CD8-positive, alpha-beta memory T cell (primary cell): ENCODE measurements at regions not wholly inside any gene's neighbourhood (a gene's known extent, or its start where the extent isn't known, plus 50 kb on each side); places are given as distances from the start of the nearest gene placed in this dataset.
"Not testable (repeated sequence)": the region's sequence is repeated elsewhere in the genome, so short reads cannot be mapped to it uniquely, and the experiment has no call there.

Experiments used
- CTCF ChIA-PET: fragments of 350-600 bp; sonication (Branson Sonifier 250); formaldehyde crosslinking; loops from one replicate; lab custom pipeline; 2021; ENCODE audit warnings: antibody characterized with exemption; lab: Charles Lee
- POLR2A ChIA-PET: fragments of 350-600 bp; sonication (Branson Sonifier 250); formaldehyde crosslinking; loops from one replicate; lab custom pipeline; 2021; ENCODE audit warnings: antibody characterized with exemption; lab: Charles Lee
- DNase-seq, 5 donors: peaks; one replicate each; pipeline versions ENCODE4 v3.0.0 to v3.0.0-alpha.2; 2020 to 2022; ENCODE audit warnings: mixed read lengths in 1 of 5
- H3K27ac ChIP-seq: one replicate; pipeline ENCODE4 v1.7.0; 2013; ENCODE audit warnings: low read depth, mild to moderate bottlenecking, low read length, moderate library complexity
- H3K27me3 ChIP-seq: 2 replicates; pipeline ENCODE4 v1.7.0; 2013; ENCODE audit warnings: low read length, mild to moderate bottlenecking; ENCODE audit not compliant: insufficient read depth, poor library complexity, severe bottlenecking
- H3K36me3 ChIP-seq: 2 replicates; pipeline ENCODE4 v1.7.0; 2013; ENCODE audit warnings: mild to moderate bottlenecking, low read length, moderate library complexity; ENCODE audit not compliant: insufficient read depth
- H3K4me1 ChIP-seq: 2 replicates; pipeline ENCODE4 v1.7.0; 2013; ENCODE audit warnings: mild to moderate bottlenecking, low read length, moderate library complexity; ENCODE audit not compliant: insufficient read depth
- H3K4me3 ChIP-seq: 2 replicates; pipeline ENCODE4 v1.7.0; 2013; ENCODE audit warnings: mild to moderate bottlenecking, low read length
- H3K9me3 ChIP-seq: 2 replicates; pipeline ENCODE4 v1.7.0; 2013; ENCODE audit warnings: mild to moderate bottlenecking, low read length
- H3K27ac Mint-ChIP-seq, 8 donors: one replicate each; pipeline ENCODE4 v1.8.0; 2020 to 2021; ENCODE audit warnings: mixed read lengths in 8 of 8, mild to moderate bottlenecking in 6 of 8, inconsistent platforms in 3 of 8, moderate library complexity in 3 of 8
- H3K27me3 Mint-ChIP-seq, 2 donors: one replicate each; pipeline ENCODE4 v1.8.0; 2020 to 2021; ENCODE audit warnings: mixed read lengths in 2 of 2, mild to moderate bottlenecking in 1 of 2, moderate library complexity in 1 of 2
- H3K36me3 Mint-ChIP-seq, 3 donors: one replicate each; pipeline ENCODE4 v1.8.0; 2020 to 2021; ENCODE audit warnings: mixed read lengths in 3 of 3, inconsistent platforms in 1 of 3, mild to moderate bottlenecking in 1 of 3
- H3K4me1 Mint-ChIP-seq, 3 donors: one replicate each; pipeline ENCODE4 v1.8.0; 2020 to 2021; ENCODE audit warnings: mixed read lengths in 3 of 3, inconsistent platforms in 1 of 3, mild to moderate bottlenecking in 1 of 3
- H3K4me3 Mint-ChIP-seq, 7 donors: one replicate each; pipeline ENCODE4 v1.8.0; 2020 to 2021; ENCODE audit warnings: mixed read lengths in 7 of 7, mild to moderate bottlenecking in 6 of 7, moderate library complexity in 4 of 7, inconsistent platforms in 2 of 7
- H3K9me3 Mint-ChIP-seq, 5 donors: one replicate each; pipeline ENCODE4 v1.8.0; 2020 to 2022; ENCODE audit warnings: mixed read lengths in 5 of 5, mild to moderate bottlenecking in 3 of 5, moderate library complexity in 2 of 5, inconsistent platforms in 1 of 5

DNA sequence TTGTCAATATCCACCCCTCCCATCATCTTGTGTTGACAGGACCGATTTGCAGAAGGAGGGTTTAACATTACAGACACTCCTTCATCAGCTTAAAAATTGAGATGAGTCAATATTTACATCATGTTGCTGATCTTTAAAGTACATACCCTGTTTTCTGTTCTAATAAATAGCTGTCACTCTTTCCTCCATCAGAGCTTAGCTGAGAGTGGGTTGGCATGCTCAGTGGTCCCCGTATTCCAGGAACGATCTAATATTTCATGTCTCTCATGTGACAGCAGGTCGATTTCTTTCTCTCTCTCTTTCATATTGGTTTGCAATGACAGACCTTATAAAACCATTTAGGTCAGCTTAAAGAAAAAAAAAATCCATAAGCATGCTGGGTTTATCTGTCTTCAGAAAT is 950.6 kb downstream of the GALC start:
- Mint-ChIP-seq H3K36me3 (no peaks in the 10 kb centered on the region), H3K4me1 (no peaks in the 10 kb centered on the region), H3K4me3 (no peak overlapping the region), H3K27me3 (no peaks in the 10 kb centered on the region), H3K27ac (peak overlapping the region in 1 of 8 donors; percentile 28), H3K9me3 (peaks cover 2 to 22% (median 13%) of the 10 kb centered on the region in 5 donors)
- Histone ChIP-seq H3K4me3 (no peak overlapping the region), H3K9me3 (no peaks in the 10 kb centered on the region), H3K27ac (no peak overlapping the region), H3K4me1 (no peaks in the 10 kb centered on the region), H3K27me3 (no peaks in the 10 kb centered on the region), H3K36me3 (no peaks in the 10 kb centered on the region)
- POLR2A ChIA-PET, result no interaction called here
- CTCF ChIA-PET, result no interaction called here
- DNase-seq, result no peak

DNA sequence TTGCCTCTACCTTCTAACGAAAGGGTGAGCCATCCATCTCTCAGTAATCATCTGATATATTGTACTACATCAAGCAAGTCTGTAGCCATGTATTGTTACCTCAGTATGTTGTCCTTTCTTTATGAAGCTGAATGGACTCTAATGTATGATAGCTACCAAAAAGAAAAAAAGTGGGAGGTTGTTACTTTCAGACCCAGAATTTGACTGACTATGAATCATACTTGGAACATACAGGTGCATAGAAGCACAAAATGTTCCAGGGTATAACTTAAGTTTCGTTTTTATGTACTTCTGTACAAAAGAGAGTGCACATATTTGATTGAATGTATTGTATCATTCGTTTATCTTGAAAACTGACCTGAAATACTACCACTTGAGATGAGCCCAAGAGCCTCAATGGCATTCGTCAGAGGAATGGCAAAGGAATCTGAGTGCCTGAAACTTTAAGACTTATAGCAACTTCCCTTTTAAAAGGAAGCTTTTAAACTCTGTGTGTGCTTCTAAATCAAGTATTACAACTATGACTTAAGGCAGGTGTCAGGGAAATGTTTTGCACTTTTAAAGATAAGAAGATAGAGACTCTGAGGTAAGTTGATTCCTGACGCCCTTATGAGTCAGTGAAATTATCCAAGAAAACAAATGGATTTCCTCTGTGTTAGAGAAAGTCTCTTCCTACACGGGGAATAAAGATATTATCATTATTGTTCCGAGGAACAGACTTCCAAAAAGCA is 951.5 kb downstream of the GALC start:
- ChIA-PET CTCF (no interaction called here), POLR2A (no interaction called here)
- no peaks in the 10 kb centered on the region for H3K27me3 Mint-ChIP-seq
- Histone ChIP-seq H3K4me1 (no peaks in the 10 kb centered on the region), H3K4me3 (no peak overlapping the region), H3K9me3 (no peaks in the 10 kb centered on the region), H3K27ac (no peak overlapping the region), H3K27me3 (no peaks in the 10 kb centered on the region), H3K36me3 (no peaks in the 10 kb centered on the region)
- H3K4me3 Mint-ChIP-seq, result no peak overlapping the region
- H3K27ac Mint-ChIP-seq, result no peak overlapping the region
- no peak for DNase-seq
- no peaks in the 10 kb centered on the region for H3K4me1 Mint-ChIP-seq
- H3K9me3 Mint-ChIP-seq, result peaks cover 0 to 24% (median 9%) of the 10 kb centered on the region in 5 donors
- H3K36me3 Mint-ChIP-seq, result no peaks in the 10 kb centered on the region

DNA sequence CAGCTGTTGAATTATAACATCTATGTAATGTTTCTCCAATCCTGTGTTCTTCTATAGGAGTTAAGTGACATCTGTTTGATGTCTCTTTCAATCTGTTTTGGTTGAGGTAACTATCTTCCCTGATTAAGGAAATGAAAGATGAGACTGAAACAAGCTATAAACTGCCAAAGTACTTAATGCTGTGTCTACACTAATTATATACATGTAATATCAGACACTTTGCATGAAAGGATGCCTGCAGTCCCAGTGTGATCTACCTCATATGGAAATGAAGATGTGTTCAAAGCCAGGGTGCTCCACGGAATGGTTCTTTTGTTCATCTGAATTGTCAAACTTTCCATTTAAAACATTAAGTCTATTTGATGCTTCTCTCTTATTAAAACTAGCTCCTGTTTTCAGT is 958.3 kb downstream of the GALC start:
- Histone ChIP-seq H3K9me3 (no peaks in the 10 kb centered on the region), H3K4me3 (no peak overlapping the region), H3K4me1 (no peaks in the 10 kb centered on the region), H3K36me3 (no peaks in the 10 kb centered on the region), H3K27ac (no peak overlapping the region), H3K27me3 (no peaks in the 10 kb centered on the region)
- H3K27me3 Mint-ChIP-seq, result no peaks in the 10 kb centered on the region
- no peak overlapping the region for H3K27ac Mint-ChIP-seq
- peaks cover 2 to 23% (median 21%) of the 10 kb centered on the region in 5 donors for H3K9me3 Mint-ChIP-seq
- H3K4me3 Mint-ChIP-seq, result no peak overlapping the region
- no peaks in the 10 kb centered on the region for H3K4me1 Mint-ChIP-seq
- no peak for DNase-seq
- ChIA-PET CTCF (no interaction called here), POLR2A (no interaction called here)
- H3K36me3 Mint-ChIP-seq, result no peaks in the 10 kb centered on the region

GRCh38 chr14:87030197-87030596 is 962.8 kb downstream of the GALC start:
- Histone ChIP-seq H3K4me1 (no peaks in the 10 kb centered on the region), H3K36me3 (no peaks in the 10 kb centered on the region), H3K4me3 (no peak overlapping the region), H3K9me3 (no peaks in the 10 kb centered on the region), H3K27ac (no peak overlapping the region), H3K27me3 (no peaks in the 10 kb centered on the region)
- H3K4me3 Mint-ChIP-seq, result no peak overlapping the region
- no peaks in the 10 kb centered on the region for H3K27me3 Mint-ChIP-seq
- peaks cover 0 to 29% (median 11%) of the 10 kb centered on the region in 5 donors for H3K9me3 Mint-ChIP-seq
- H3K4me1 Mint-ChIP-seq, result no peaks in the 10 kb centered on the region
- DNase-seq, result no peak
- ChIA-PET POLR2A (no interaction called here), CTCF (no interaction called here)
- no peak overlapping the region for H3K27ac Mint-ChIP-seq
- H3K36me3 Mint-ChIP-seq, result peaks cover 0 to 1% (median 0%) of the 10 kb centered on the region in 3 donors

DNA sequence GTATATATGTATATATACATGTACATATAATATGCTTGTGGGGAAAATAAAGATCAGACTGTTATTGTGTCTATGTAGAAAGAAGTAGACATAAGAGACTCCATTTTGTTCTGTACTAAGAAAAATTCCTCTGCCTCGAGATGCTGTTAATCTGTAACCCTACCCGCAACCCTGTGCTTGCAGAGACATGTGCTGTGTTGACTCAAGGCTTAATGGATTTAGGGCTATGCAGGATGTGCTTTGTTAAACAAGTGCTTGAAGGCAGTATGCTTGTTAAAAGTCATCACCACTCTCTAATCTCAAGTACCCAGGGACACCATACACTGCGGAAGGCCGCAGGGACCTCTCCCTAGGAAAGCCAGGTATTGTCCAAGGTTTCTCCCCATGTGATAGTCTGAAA is 972.9 kb downstream of the GALC start:
- H3K4me3 ChIP-seq, H3K36me3 Mint-ChIP-seq, H3K27me3 ChIP-seq, H3K9me3 ChIP-seq, CTCF ChIA-PET, H3K4me1 ChIP-seq, H3K4me1 Mint-ChIP-seq, POLR2A ChIA-PET, H3K4me3 Mint-ChIP-seq, H3K27ac Mint-ChIP-seq, H3K27ac ChIP-seq, DNase-seq, H3K27me3 Mint-ChIP-seq, H3K36me3 ChIP-seq: not testable (repeated sequence)
- H3K9me3 Mint-ChIP-seq, result peaks cover 0 to 13% (median 2%) of the 10 kb centered on the region in 5 donors

DNA sequence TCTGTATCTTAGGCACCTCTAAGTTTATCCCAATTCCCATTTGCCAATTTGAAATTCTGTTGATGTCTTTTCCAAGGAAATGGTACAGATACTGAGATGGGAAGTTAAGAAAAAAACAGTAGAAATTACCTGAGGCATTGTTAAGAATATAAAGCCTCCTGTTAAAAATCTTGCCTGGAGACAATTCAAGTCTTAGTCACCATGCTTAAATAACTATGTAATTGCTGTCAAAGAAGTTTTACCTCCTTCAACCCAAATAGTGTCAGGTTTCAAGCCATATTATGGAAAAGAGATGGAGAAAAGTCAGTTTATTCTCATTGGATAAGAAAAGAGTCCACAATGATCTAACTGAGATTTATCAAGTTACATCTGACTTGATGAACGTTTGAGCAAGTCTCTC is 974.7 kb downstream of the GALC start:
- H3K27ac ChIP-seq, result no peak overlapping the region
- no peak overlapping the region for H3K4me3 ChIP-seq
- POLR2A ChIA-PET, result no interaction called here
- H3K4me3 Mint-ChIP-seq, result no peak overlapping the region
- H3K9me3 ChIP-seq, result no peaks in the 10 kb centered on the region
- H3K4me1 Mint-ChIP-seq, result no peaks in the 10 kb centered on the region
- no peaks in the 10 kb centered on the region for H3K27me3 Mint-ChIP-seq
- CTCF ChIA-PET, result no interaction called here
- DNase-seq, result no peak
- no peak overlapping the region for H3K27ac Mint-ChIP-seq
- no peaks in the 10 kb centered on the region for H3K4me1 ChIP-seq
- peaks cover 0 to 18% (median 2%) of the 10 kb centered on the region in 5 donors for H3K9me3 Mint-ChIP-seq
- no peaks in the 10 kb centered on the region for H3K36me3 ChIP-seq
- no peaks in the 10 kb centered on the region for H3K36me3 Mint-ChIP-seq
- H3K27me3 ChIP-seq, result no peaks in the 10 kb centered on the region

DNA sequence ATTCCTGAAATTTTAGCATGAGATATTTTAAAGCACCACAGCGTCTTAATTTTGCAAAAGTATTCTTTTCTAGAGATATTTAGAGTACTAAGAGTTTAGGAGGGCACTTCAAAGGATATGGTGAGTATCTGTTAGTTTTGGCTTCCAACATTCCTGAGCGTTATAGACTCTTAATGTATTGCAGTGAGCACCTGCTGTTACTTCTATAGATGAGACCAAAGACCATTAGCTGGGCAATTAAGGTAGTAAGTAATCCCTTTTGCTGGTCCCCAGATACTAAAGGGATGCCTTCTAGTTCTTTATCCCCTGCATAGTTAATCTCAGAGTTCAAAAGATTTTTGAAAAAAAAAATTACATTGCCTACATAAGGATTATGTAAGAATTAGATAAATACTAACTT is 975.6 kb downstream of the GALC start:
- ChIA-PET POLR2A (no interaction called here), CTCF (no interaction called here)
- H3K4me3 ChIP-seq, result no peak overlapping the region
- no peaks in the 10 kb centered on the region for H3K27me3 Mint-ChIP-seq
- H3K9me3 Mint-ChIP-seq, result peaks cover 0 to 18% (median 2%) of the 10 kb centered on the region in 5 donors
- DNase-seq, result no peak
- no peaks in the 10 kb centered on the region for H3K36me3 ChIP-seq
- H3K4me3 Mint-ChIP-seq, result no peak overlapping the region
- no peaks in the 10 kb centered on the region for H3K4me1 Mint-ChIP-seq
- H3K27me3 ChIP-seq, result no peaks in the 10 kb centered on the region
- H3K36me3 Mint-ChIP-seq, result no peaks in the 10 kb centered on the region
- H3K9me3 ChIP-seq, result no peaks in the 10 kb centered on the region
- no peak overlapping the region for H3K27ac ChIP-seq
- H3K4me1 ChIP-seq, result no peaks in the 10 kb centered on the region
- H3K27ac Mint-ChIP-seq, result no peak overlapping the region

DNA sequence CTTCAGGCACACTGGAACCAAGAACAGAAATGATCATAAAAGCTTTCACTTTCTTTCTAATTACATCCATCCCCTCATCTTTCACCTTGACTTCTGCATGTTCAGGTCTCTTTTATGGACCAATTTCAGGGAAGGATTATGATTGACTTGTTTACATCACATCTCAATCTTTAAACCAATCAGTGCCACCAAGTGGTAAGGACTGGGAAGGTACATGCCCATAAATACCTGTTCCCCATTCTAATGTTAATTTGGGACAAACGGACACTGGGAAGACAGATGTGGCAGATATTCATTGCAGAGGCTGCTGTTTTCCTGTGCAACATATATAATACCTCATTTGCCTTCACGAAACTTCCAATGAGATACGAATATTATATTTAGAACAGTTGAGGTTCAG is 978.1 kb downstream of the GALC start:
- no peak overlapping the region for H3K4me3 ChIP-seq
- peaks cover 0 to 24% (median 4%) of the 10 kb centered on the region in 5 donors for H3K9me3 Mint-ChIP-seq
- H3K27ac ChIP-seq, result no peak overlapping the region
- no peak overlapping the region for H3K4me3 Mint-ChIP-seq
- H3K4me1 Mint-ChIP-seq, result no peaks in the 10 kb centered on the region
- DNase-seq, result no peak
- H3K27me3 Mint-ChIP-seq, result no peaks in the 10 kb centered on the region
- no peaks in the 10 kb centered on the region for H3K36me3 Mint-ChIP-seq
- H3K27me3 ChIP-seq, result no peaks in the 10 kb centered on the region
- CTCF ChIA-PET, result no interaction called here
- no peaks in the 10 kb centered on the region for H3K4me1 ChIP-seq
- no peak overlapping the region for H3K27ac Mint-ChIP-seq
- H3K9me3 ChIP-seq, result no peaks in the 10 kb centered on the region
- no peaks in the 10 kb centered on the region for H3K36me3 ChIP-seq
- POLR2A ChIA-PET, result no interaction called here
